ENCODE measurements at regions not wholly inside any gene's neighbourhood (a gene's known extent, or its start where the extent isn't known, plus 50 kb on each side); places are given as distances from the start of the nearest gene placed in this dataset.

- POLR2A ChIA-PET: no interaction called here
Observed at GRCh38 chr1:208909011-208909984, 665.1 kb upstream of the PLXNA2 start.

GRCh38 chr1:208910161-208910560 lies 666.0 kb upstream of the PLXNA2 start:
- ChIA-PET CTCF (no interaction called here), POLR2A (no interaction called here)
- TF ChIP-seq L3MBTL2 (conservative IDR thresholded peaks at IDR 0.05): no peak
- TF ChIP-seq FOXA1 (IDR thresholded peaks at IDR 0.05): no peak
- TF ChIP-seq FOXM1 (IDR thresholded peaks at IDR 0.05; ENCODE audit: borderline replicate concordance): no peak
- TF ChIP-seq PKNOX1 (IDR thresholded peaks at IDR 0.05): no peak
- TF ChIP-seq ELF4 (IDR thresholded peaks at IDR 0.05): no peak
- TF ChIP-seq SP1 (IDR thresholded peaks at IDR 0.05): no peak
- no peak for TF ChIP-seq BHLHE40 (IDR thresholded peaks at IDR 0.05; ENCODE audit: borderline replicate concordance)
- no peak for TF ChIP-seq HDGF (IDR thresholded peaks at IDR 0.05; ENCODE audit: borderline replicate concordance)
- no peak for TF ChIP-seq SUZ12 (IDR thresholded peaks at IDR 0.05)
- TF ChIP-seq ZNF384 (IDR thresholded peaks at IDR 0.05): no peak
- TF ChIP-seq ARNT (IDR thresholded peaks at IDR 0.05): no peak
- no peak for TF ChIP-seq FOXK2 (IDR thresholded peaks at IDR 0.05)
- TF ChIP-seq LEF1 (IDR thresholded peaks at IDR 0.05; ENCODE audit: borderline replicate concordance): no peak
- TF ChIP-seq NFRKB (IDR thresholded peaks at IDR 0.05): no peak
- TF ChIP-seq CTBP1 (IDR thresholded peaks at IDR 0.05; ENCODE audit: borderline replicate concordance): no peak
- DNase-seq (ENCODE audit: extremely low spot score): no peak

More at GRCh38 chr1:208909011-208909984, 665.1 kb upstream of the PLXNA2 start:
- TF ChIP-seq ELF4 (IDR thresholded peaks at IDR 0.05) (no peak), TARDBP (IDR thresholded peaks at IDR 0.05) (no peak), FOXK2 (IDR thresholded peaks at IDR 0.05) (no peak), LEF1 (IDR thresholded peaks at IDR 0.05; ENCODE audit: borderline replicate concordance) (no peak), SUZ12 (IDR thresholded peaks at IDR 0.05) (no peak), ARNT (IDR thresholded peaks at IDR 0.05) (no peak), L3MBTL2 (conservative IDR thresholded peaks at IDR 0.05) (no peak), BHLHE40 (IDR thresholded peaks at IDR 0.05; ENCODE audit: borderline replicate concordance) (no peak), FOXA1 (IDR thresholded peaks at IDR 0.05) (no peak), PKNOX1 (IDR thresholded peaks at IDR 0.05) (no peak)
- no peak for DNase-seq (ENCODE audit: extremely low spot score)
- CTCF ChIA-PET: no interaction called here

- DNase-seq (ENCODE audit: extremely low spot score): no peak
- CTCF ChIA-PET: no interaction called here
- TF ChIP-seq SUZ12 (IDR thresholded peaks at IDR 0.05) (no peak), FOXM1 (IDR thresholded peaks at IDR 0.05; ENCODE audit: borderline replicate concordance) (no peak), L3MBTL2 (conservative IDR thresholded peaks at IDR 0.05) (no peak), FOXA1 (IDR thresholded peaks at IDR 0.05) (no peak), TARDBP (IDR thresholded peaks at IDR 0.05) (no peak), NFRKB (IDR thresholded peaks at IDR 0.05) (no peak), ARNT (IDR thresholded peaks at IDR 0.05) (no peak), LEF1 (IDR thresholded peaks at IDR 0.05; ENCODE audit: borderline replicate concordance) (no peak), ZNF384 (IDR thresholded peaks at IDR 0.05) (no peak), ELF4 (IDR thresholded peaks at IDR 0.05) (no peak), BHLHE40 (IDR thresholded peaks at IDR 0.05; ENCODE audit: borderline replicate concordance) (no peak), HDGF (IDR thresholded peaks at IDR 0.05; ENCODE audit: borderline replicate concordance) (no peak), FOXK2 (IDR thresholded peaks at IDR 0.05) (no peak), SP1 (IDR thresholded peaks at IDR 0.05) (no peak), CTBP1 (IDR thresholded peaks at IDR 0.05; ENCODE audit: borderline replicate concordance) (no peak)
- POLR2A ChIA-PET: no interaction called here
Observed at GRCh38 chr1:208917281-208917680, 666.2 kb upstream of the CAMK1G start.

GRCh38 chr1:208917723-208918122 lies 665.8 kb upstream of the CAMK1G start:
- no peak for DNase-seq (ENCODE audit: extremely low spot score)
- CTCF ChIA-PET: no interaction called here
- POLR2A ChIA-PET: no interaction called here
- TF ChIP-seq BHLHE40 (IDR thresholded peaks at IDR 0.05; ENCODE audit: borderline replicate concordance) (no peak), ARNT (IDR thresholded peaks at IDR 0.05) (no peak), FOXA1 (IDR thresholded peaks at IDR 0.05) (no peak), SP1 (IDR thresholded peaks at IDR 0.05) (no peak), FOXK2 (IDR thresholded peaks at IDR 0.05) (no peak), LEF1 (IDR thresholded peaks at IDR 0.05; ENCODE audit: borderline replicate concordance) (no peak), CTBP1 (IDR thresholded peaks at IDR 0.05; ENCODE audit: borderline replicate concordance) (no peak), ZNF384 (IDR thresholded peaks at IDR 0.05) (no peak), SUZ12 (IDR thresholded peaks at IDR 0.05) (no peak), NFRKB (IDR thresholded peaks at IDR 0.05) (no peak), ELF4 (IDR thresholded peaks at IDR 0.05) (no peak), PKNOX1 (IDR thresholded peaks at IDR 0.05) (no peak), L3MBTL2 (conservative IDR thresholded peaks at IDR 0.05) (no peak), HDGF (IDR thresholded peaks at IDR 0.05; ENCODE audit: borderline replicate concordance) (no peak), TARDBP (IDR thresholded peaks at IDR 0.05) (no peak), FOXM1 (IDR thresholded peaks at IDR 0.05; ENCODE audit: borderline replicate concordance) (no peak)

- no peak for TF ChIP-seq ZNF384 (IDR thresholded peaks at IDR 0.05)
- no peak for TF ChIP-seq SP1 (IDR thresholded peaks at IDR 0.05)
- CTCF ChIA-PET: no interaction called here
- DNase-seq (ENCODE audit: extremely low spot score): no peak
- POLR2A ChIA-PET: no interaction called here
Observed at GRCh38 chr1:208918160-208918559, 665.4 kb upstream of the CAMK1G start.

GRCh38 chr1:208919371-208919770 lies 664.1 kb upstream of the CAMK1G start:
- DNase-seq (ENCODE audit: extremely low spot score): no peak
- no peak for TF ChIP-seq HDGF (IDR thresholded peaks at IDR 0.05; ENCODE audit: borderline replicate concordance)
- TF ChIP-seq SP1 (IDR thresholded peaks at IDR 0.05): no peak
- no peak for TF ChIP-seq NFRKB (IDR thresholded peaks at IDR 0.05)
- no peak for TF ChIP-seq FOXK2 (IDR thresholded peaks at IDR 0.05)
- TF ChIP-seq PKNOX1 (IDR thresholded peaks at IDR 0.05): no peak
- TF ChIP-seq BHLHE40 (IDR thresholded peaks at IDR 0.05; ENCODE audit: borderline replicate concordance): no peak
- TF ChIP-seq FOXM1 (IDR thresholded peaks at IDR 0.05; ENCODE audit: borderline replicate concordance): no peak
- TF ChIP-seq ZNF384 (IDR thresholded peaks at IDR 0.05): no peak
- no peak for TF ChIP-seq LEF1 (IDR thresholded peaks at IDR 0.05; ENCODE audit: borderline replicate concordance)
- ChIA-PET CTCF (no interaction called here), POLR2A (no interaction called here)
